GM20431 (cell line): ENCODE measurements at regions not wholly inside any gene's neighbourhood (a gene's known extent, or its start where the extent isn't known, plus 50 kb on each side); places are given as distances from the start of the nearest gene placed in this dataset.

ENCODE experiments used
- in situ Hi-C: fragments of 300-500 bp; cut with MseI, MboI; formaldehyde crosslinking; loops from one replicate; pipeline ENCODE4 v1.15.0; 2020; ENCODE audit warnings: low sequenced_read_pairs; ENCODE audit not compliant: unreplicated experiment

GRCh38 chr3:28860307-28860706, 420.6 kb upstream of the RBMS3 start:
- in situ Hi-C loops: no loop called here

DNA sequence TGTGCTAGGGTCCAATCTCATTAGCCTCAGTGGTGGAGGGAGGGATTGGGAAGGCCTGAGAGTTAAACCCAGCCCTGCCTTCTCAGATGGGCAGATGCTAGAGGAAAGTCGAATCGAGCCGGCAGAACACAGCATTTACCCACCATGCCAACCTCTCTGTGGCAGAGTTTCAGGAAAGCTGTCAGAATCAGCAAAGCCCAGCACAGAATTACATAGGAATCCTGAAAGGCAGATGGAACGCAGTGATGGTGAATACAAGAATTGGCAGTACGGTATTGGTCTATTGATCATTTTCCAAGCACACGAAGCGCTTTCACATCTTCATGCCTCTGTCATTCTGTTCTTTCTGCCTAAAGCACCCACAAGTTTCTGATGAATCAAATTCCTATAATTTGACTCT, 417.7 kb upstream of the RBMS3 start:
- in situ Hi-C loops: no loop called here

GRCh38 chr3:28867836-28868235, 413.0 kb upstream of the RBMS3 start:
- in situ Hi-C loops: no loop called here

GRCh38 chr3:28868897-28869296, 412.0 kb upstream of the RBMS3 start:
- in situ Hi-C loops: no loop called here

- in situ Hi-C loops: no loop called here
Measured at GRCh38 chr3:28877912-28878311, 403.0 kb upstream of the RBMS3 start.

DNA sequence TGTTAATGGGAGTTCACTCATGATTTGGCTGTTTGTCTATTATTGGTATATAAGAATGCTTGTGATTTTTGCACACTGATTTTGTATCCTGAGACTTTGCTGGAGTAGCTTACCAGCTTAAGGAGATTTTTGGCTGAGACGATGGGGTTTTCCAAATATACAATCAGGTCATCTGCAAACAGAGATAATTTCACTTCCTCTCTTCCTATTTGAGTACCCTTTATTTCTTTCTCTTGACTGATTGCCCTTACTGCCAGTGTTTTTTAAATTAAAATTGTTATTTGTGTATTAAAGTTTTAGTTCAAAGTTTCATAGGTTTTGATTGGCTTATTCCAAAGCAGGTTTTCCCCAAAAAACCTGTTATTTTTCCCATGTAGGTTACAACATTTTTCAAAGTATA, 390.5 kb upstream of the RBMS3 start:
- in situ Hi-C loops: no loop called here

GRCh38 chr3:28891485-28891884, 389.4 kb upstream of the RBMS3 start:
- in situ Hi-C loops: no loop called here

DNA sequence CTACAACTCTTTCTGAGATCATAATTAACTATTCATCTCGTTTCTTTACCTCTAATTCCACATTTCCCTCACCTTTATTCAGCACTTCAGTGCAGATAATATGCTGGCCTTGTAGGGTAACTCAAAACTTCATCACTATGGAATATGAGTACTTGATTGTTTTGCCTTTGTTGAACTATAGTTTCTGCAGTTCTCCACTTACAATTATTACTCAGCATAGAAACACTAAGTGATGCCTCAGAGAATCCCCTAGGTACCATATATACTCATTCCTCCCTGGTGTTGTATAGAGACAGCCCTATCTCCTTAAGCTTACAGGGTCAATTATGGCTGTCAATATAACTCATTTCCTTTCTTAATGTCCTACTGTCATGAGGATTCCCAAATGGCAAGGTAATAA, 380.6 kb upstream of the RBMS3 start:
- in situ Hi-C loops: no loop called here

GRCh38 chr3:28901018-28901417, 379.9 kb upstream of the RBMS3 start:
- in situ Hi-C loops: no loop called here

DNA sequence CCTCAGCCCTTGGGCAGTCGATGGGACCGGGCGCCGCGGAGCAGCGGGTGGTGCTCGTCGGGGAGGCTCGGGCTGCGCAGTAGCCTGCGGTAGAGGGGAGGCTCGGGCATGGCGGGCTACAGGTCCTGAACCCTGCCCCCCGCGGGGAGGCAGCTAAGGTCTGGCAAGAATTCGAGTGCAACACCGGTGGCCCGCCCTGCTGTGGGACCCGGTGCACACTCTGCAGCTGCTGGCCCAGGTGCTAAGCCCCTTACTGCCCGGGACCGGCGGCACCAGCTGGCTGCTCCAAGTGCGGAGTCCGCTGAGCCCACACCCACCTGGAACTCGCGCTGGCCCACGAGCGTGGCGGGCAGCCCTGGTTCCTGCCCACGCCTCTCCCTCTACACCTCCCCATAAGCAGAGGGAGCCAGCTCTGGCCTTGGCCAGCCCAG, 377.7 kb upstream of the RBMS3 start:
- in situ Hi-C loops: no loop called here

GRCh38 chr3:28905798-28906197, 375.1 kb upstream of the RBMS3 start:
- in situ Hi-C loops: no loop called here

- in situ Hi-C loops: no loop called here
Measured at GRCh38 chr3:28906561-28907310, 374.1 kb upstream of the RBMS3 start.

DNA sequence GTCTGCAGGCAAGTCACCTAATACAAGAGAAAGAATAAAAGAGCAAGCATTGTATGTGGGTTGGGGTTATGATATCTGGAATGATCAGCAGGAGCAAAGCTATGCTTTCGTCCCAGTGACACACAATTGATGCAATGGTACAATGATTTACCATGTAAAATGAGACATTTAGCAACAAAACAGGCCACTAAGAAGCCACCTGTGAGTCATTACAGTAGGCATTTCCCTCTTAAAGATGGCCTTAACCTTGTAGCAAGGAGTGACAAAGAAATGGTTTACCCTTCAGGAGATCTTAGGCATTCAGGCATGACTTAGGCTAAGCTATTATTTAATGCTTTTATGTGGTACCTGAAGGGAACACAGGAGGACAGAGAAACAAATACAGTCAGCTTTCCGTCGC, 373.3 kb upstream of the RBMS3 start:
- in situ Hi-C loops: no loop called here

GRCh38 chr3:28912120-28912885, 368.6 kb upstream of the RBMS3 start:
- in situ Hi-C loops: no loop called here

DNA sequence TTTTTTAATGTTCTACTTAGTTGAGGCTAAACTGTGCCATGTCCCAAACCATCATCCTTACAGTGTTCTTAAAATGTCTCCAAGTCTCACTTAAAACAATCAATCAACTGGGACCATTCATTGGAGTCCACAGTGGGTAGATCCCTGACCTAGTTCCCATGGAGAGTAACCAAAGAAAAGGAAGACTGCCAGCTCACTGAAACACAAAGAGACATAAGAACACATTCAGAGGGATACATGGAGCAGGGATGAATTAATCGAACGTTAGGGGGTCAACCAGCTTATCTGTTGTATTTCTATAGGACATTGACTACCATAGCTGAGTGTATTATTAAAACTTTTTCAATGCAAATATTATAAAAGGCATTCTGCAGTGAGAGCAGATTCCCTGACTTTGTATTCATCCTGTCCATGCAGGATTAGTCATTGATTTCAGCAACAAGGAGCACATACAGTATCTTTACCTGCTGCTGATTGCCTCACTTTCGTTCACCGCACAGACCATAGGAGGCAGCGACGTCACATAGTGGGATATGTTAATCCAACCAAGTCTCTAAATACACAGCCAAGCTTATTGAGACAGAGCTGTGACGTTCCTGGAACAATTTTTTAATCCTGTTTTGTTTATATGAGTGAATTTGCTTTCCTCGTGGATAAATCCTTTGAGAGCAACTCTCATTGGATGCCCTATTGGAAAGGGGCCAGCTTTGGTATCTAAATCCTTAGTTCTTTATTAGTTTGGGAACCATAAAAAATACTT, 364.9 kb upstream of the RBMS3 start:
- in situ Hi-C loops: no loop called here

- in situ Hi-C loops: no loop called here
Measured at GRCh38 chr3:28916713-28917499, 364.0 kb upstream of the RBMS3 start.

GRCh38 chr3:28917895-28918475, 362.9 kb upstream of the RBMS3 start:
- in situ Hi-C loops: no loop called here

GRCh38 chr3:28922376-28922775, 358.5 kb upstream of the RBMS3 start:
- in situ Hi-C loops: no loop called here

DNA sequence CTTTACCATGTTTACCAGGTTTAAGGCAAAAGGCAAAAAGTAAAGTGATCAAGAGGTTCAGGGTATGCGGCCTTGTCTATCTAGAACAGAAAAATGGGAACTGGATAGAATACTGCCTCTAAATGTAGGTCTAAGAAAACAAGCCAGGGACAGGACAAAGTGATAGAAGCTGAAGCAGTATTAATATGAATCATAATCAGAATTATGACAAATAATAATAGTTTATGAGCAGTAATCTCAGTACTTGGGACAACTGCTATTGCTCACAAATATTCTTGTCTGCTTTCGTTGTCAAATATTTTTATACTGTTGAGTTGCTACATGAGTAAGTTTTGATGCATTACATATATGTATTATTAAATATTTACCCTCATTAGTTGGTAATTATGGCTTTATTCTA, 356.9 kb upstream of the RBMS3 start:
- in situ Hi-C loops: no loop called here
